ENCODE measurements at regions not wholly inside any gene's neighbourhood (a gene's known extent, or its start where the extent isn't known, plus 50 kb on each side); places are given as distances from the start of the nearest gene placed in this dataset.

DNA sequence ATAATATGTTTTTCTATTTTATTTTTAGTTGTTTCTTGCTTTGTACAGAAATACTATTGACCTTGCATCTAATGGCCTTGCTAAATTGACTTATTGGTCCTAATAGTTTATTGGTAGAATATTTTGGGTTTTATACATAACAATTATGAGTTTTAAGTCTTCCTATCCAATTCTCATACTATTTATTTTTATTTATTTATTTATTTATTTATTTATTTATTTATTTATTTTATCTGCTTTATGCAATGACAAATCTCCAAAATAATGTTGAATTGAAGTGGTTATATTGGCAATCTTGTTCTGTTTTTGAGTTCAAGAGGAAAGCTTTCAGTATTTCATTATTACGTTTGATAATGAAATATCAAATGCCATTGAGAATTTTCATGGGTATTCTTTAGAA lies 488.3 kb downstream of the CDH2 start:
- Histone ChIP-seq H2BK15ac (ENCODE audit: low read depth, low read length) (no peak overlapping the region), H4K20me1 (ENCODE audit: control insufficient read depth, insufficient read depth, insufficient read length) (no peaks in the 10 kb centered on the region), H3K79me2 (ENCODE audit: insufficient read depth, low read length) (no peaks in the 10 kb centered on the region), H4K5ac (ENCODE audit: insufficient read length, low read depth, low read length) (no peak overlapping the region), H3K27ac (ENCODE audit: insufficient read length, low read depth, low read length) (no peak overlapping the region), H4K8ac (replicated peaks; ENCODE audit: insufficient read length, low read depth, low read length) (no peak overlapping the region), H3K79me1 (ENCODE audit: insufficient read depth, low read depth, low read length, poor library complexity, severe bottlenecking) (no peaks in the 10 kb centered on the region), H3K23me2 (ENCODE audit: insufficient read length, low read depth, low read length, poor library complexity, severe bottlenecking) (no peaks in the 10 kb centered on the region), H3K4me2 (ENCODE audit: insufficient read depth, insufficient read length, low read length) (no peak overlapping the region), H2BK12ac (ENCODE audit: insufficient read length, low read depth, low read length) (no peak overlapping the region), H2BK5ac (ENCODE audit: insufficient read length, low read length) (no peak overlapping the region), H3K56ac (ENCODE audit: insufficient read length, low read depth, low read length) (no peak overlapping the region), H2AFZ (ENCODE audit: low read length) (no peak overlapping the region), H3K14ac (ENCODE audit: insufficient read depth, low read length) (no peak overlapping the region), H3T11ph (ENCODE audit: low read length) (no peak overlapping the region), H2AK5ac (ENCODE audit: insufficient read length, low read length) (no peak overlapping the region), H3K23ac (ENCODE audit: insufficient read length, low read depth, low read length) (no peak overlapping the region), H3K9ac (ENCODE audit: extremely low read depth, insufficient read length, low read length) (no peak overlapping the region), H3K9me3 (ENCODE audit: control insufficient read depth, low read depth, low read length) (no peaks in the 10 kb centered on the region), H2BK20ac (ENCODE audit: low read depth, low read length, poor library complexity, severe bottlenecking) (no peak overlapping the region), H3K4ac (ENCODE audit: low read depth, low read length) (no peak overlapping the region), H3K4me1 (ENCODE audit: insufficient read depth, low read length) (no peaks in the 10 kb centered on the region), H4K91ac (ENCODE audit: insufficient read length, low read depth, low read length) (no peak overlapping the region), H3K27me3 (ENCODE audit: insufficient read depth, low read length) (no peaks in the 10 kb centered on the region), H2BK120ac (ENCODE audit: low read depth, low read length, poor library complexity, severe bottlenecking) (no peak overlapping the region), H3K18ac (ENCODE audit: insufficient read length, low read depth, low read length) (no peak overlapping the region)
- no peaks in the 10 kb centered on the region for H3K4me1 Mint-ChIP-seq
- DNase-seq, result no peak
- H3K4me3 Mint-ChIP-seq, result no peak overlapping the region
- H3K9me3 Mint-ChIP-seq, result peaks cover 13% of the 10 kb centered on the region in 2 experiments
- no peak for TF ChIP-seq CTCF (conservative IDR thresholded peaks at IDR 0.05)
- no peaks in the 10 kb centered on the region for H3K27me3 Mint-ChIP-seq (ENCODE audit: low read depth)
- H3K27ac Mint-ChIP-seq, result no peak overlapping the region
- no CpG with 5 or more reads among the region's 1 CpG for WGBS (ENCODE audit: extremely low coverage, insufficient read length, low lambda C conversion rate)
- H3K36me3 Mint-ChIP-seq (ENCODE audit: insufficient read depth in 1 of 3, low read depth in 3 of 3), result peaks cover 0 to 13% (median 3%) of the 10 kb centered on the region in 3 experiments; a peak in 5 of 7 replicates
